T-cell (primary cell): ENCODE measurements at regions not wholly inside any gene's neighbourhood (a gene's known extent, or its start where the extent isn't known, plus 50 kb on each side); places are given as distances from the start of the nearest gene placed in this dataset.
"Not testable (repeated sequence)": the region's sequence is repeated elsewhere in the genome, so short reads cannot be mapped to it uniquely, and the experiment has no call there.

Experiments used
- ATAC-seq, 4 experiments: fragments of 200-7000 bp in 3 of 4; fragments of 150-1000 bp in 1 of 4; cut with Tn5 transposase; replicated peaks in 1 of 4; 1 replicate in 3 of 4; 2 replicates in 1 of 4; pipeline ENCODE4 v1.10.0; 2021; ENCODE audit warnings: moderate library complexity in 3 of 4, mild to moderate bottlenecking in 2 of 4, moderate number of reproducible peaks in 1 of 4
- CTCF ChIA-PET, 2 donors: fragments of 300-600 bp; sonication (Branson Sonifier 250); formaldehyde crosslinking; loops; one replicate each; lab custom pipeline; 2022; ENCODE audit warnings: antibody characterized with exemption in 2 of 2; lab: Charles Lee
- POLR2A ChIA-PET, 2 donors: fragments of 300-600 bp; sonication (Branson Sonifier 250); formaldehyde crosslinking; loops; one replicate each; lab custom pipeline; 2022; ENCODE audit warnings: antibody characterized with exemption in 2 of 2; lab: Charles Lee
- DNase-seq, 35 experiments: peaks; one replicate each; pipeline versions ENCODE4 v3.0.0 to v3.0.0-alpha.2; 2013 to 2023
- H3K27ac ChIP-seq: one replicate; pipeline ENCODE4 v1.5.1; 2013; ENCODE audit warnings: low read length
- H3K27me3 ChIP-seq, 2 experiments: replicated peaks in 1 of 2; 1 replicate in 1 of 2; 2 replicates in 1 of 2; pipeline versions ENCODE4 v1.6.1 to v1.7.0; 2013; ENCODE audit warnings: low read length in 1 of 2, mixed read lengths in 1 of 2; ENCODE audit not compliant: control insufficient read depth in 2 of 2, insufficient read depth in 2 of 2; ENCODE audit errors: extremely low read depth in 1 of 2
- H3K36me3 ChIP-seq, 2 donors: 1 replicate in 1 of 2; 2 replicates in 1 of 2; pipeline versions ENCODE4 v1.6.1 to v1.7.0; 2013; ENCODE audit warnings: low read length in 1 of 2; ENCODE audit not compliant: control insufficient read depth in 2 of 2, insufficient read depth in 1 of 2; ENCODE audit errors: extremely low read depth in 1 of 2
- H3K4me1 ChIP-seq, 2 experiments: 1 replicate in 1 of 2; 2 replicates in 1 of 2; pipeline versions ENCODE4 v1.6.1 to v1.7.0; 2013; ENCODE audit warnings: low read length in 2 of 2, mixed read lengths in 1 of 2; ENCODE audit not compliant: insufficient read depth in 2 of 2, control insufficient read depth in 1 of 2; ENCODE audit errors: extremely low read depth in 1 of 2
- H3K4me3 ChIP-seq, 2 donors: 1 replicate in 1 of 2; 2 replicates in 1 of 2; pipeline versions ENCODE4 v1.5.1 to v1.7.0; 2013; ENCODE audit warnings: mild to moderate bottlenecking in 2 of 2, low read length in 1 of 2, moderate library complexity in 1 of 2; ENCODE audit not compliant: control insufficient read depth in 1 of 2; ENCODE audit errors: extremely low read depth in 1 of 2
- H3K9me3 ChIP-seq: 2 replicates; pipeline ENCODE4 v1.7.0; 2013
- H3K27ac Mint-ChIP-seq, 2 donors: one replicate each; pipeline ENCODE4 v1.8.0; 2020 to 2021; ENCODE audit warnings: mild to moderate bottlenecking in 2 of 2, mixed read lengths in 2 of 2
- H3K27me3 Mint-ChIP-seq, 2 donors: one replicate each; pipeline ENCODE4 v1.8.0; 2021 to 2022; ENCODE audit warnings: mixed read lengths in 2 of 2
- H3K36me3 Mint-ChIP-seq: one replicate; pipeline ENCODE4 v1.8.0; 2021; ENCODE audit warnings: mixed read lengths
- H3K4me1 Mint-ChIP-seq, 3 donors: one replicate each; pipeline ENCODE4 v1.8.0; 2020 to 2022; ENCODE audit warnings: mixed read lengths in 3 of 3, mild to moderate bottlenecking in 1 of 3
- H3K4me3 Mint-ChIP-seq, 3 donors: one replicate each; pipeline ENCODE4 v1.8.0; 2020 to 2022; ENCODE audit warnings: mild to moderate bottlenecking in 3 of 3, mixed read lengths in 3 of 3, moderate library complexity in 3 of 3
- H3K9me3 Mint-ChIP-seq, 3 donors: one replicate each; pipeline ENCODE4 v1.8.0; 2020 to 2022; ENCODE audit warnings: mixed read lengths in 3 of 3
- WGBS: methylation state at CpG from one replicate; pipeline ENCODE4 v1.1.5; 2013; ENCODE audit warnings: missing lambda C conversion rate; ENCODE audit not compliant: insufficient coverage; 5-methylcytosine and 5-hydroxymethylcytosine counted together

DNA sequence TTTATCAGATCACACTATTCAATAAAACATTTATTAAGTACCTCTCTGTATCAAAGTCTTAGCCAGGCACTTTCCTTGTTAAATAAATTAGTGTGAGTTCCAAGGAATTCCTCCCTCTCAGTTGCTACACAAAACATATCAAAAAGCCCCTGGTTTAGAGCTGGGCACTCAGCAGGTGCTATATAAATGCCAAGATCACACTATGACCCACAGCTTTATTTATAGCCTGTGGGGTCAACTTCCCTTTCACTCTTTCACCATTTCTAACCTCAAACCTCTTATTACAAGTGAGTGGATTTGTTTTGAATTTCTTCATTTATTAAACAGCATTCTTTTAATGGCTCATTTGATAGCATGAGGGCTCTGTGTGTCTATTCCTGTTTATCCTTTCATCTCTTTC is 112.6 kb upstream of the MPHOSPH6 start:
- ChIA-PET CTCF (no interaction called here), POLR2A (no interaction called here)
- peaks cover 0 to 11% of the 10 kb centered on the region in 2 donors for H3K27me3 Mint-ChIP-seq
- H3K36me3 Mint-ChIP-seq: no peaks in the 10 kb centered on the region
- Histone ChIP-seq H3K27ac (no peak overlapping the region), H3K9me3 (no peaks in the 10 kb centered on the region), H3K4me1 (no peaks in the 10 kb centered on the region), H3K27me3 (no peaks in the 10 kb centered on the region), H3K36me3 (no peaks in the 10 kb centered on the region), H3K4me3 (no peak overlapping the region)
- H3K4me3 Mint-ChIP-seq: no peak overlapping the region
- H3K27ac Mint-ChIP-seq: no peak overlapping the region
- DNase-seq: no peak
- H3K9me3 Mint-ChIP-seq: no peaks in the 10 kb centered on the region
- H3K4me1 Mint-ChIP-seq: no peaks in the 10 kb centered on the region
- ATAC-seq: no peak

DNA sequence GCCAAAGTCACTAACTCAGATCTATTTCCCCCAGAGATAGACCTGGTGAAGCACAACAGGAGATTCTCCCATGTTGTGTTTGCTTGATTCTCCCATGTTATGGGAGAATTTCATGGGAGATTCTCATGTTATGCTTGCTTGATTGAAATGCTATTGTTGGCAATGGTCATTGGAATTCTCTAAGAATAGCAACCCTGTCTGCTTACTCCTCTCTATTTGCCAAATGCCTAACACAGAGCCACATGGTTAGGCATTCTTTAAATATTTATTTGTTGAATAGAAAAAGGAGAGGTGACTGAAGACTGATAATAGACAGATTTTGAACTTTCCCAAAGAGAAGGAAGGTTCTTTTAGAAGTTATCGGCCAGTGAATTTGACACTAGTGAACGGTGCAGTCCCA is 111.5 kb upstream of the MPHOSPH6 start:
- Mint-ChIP-seq H3K27ac (no peak overlapping the region), H3K9me3 (no peaks in the 10 kb centered on the region), H3K4me3 (no peak overlapping the region), H3K4me1 (no peaks in the 10 kb centered on the region), H3K36me3 (no peaks in the 10 kb centered on the region), H3K27me3 (peaks cover 0 to 11% of the 10 kb centered on the region in 2 donors)
- no peak overlapping the region for H3K27ac ChIP-seq
- no peaks in the 10 kb centered on the region for H3K9me3 ChIP-seq
- ChIA-PET CTCF (no interaction called here), POLR2A (no interaction called here)
- no peaks in the 10 kb centered on the region for H3K4me1 ChIP-seq
- no peaks in the 10 kb centered on the region for H3K36me3 ChIP-seq
- no peaks in the 10 kb centered on the region for H3K27me3 ChIP-seq
- no CpG with 5 or more reads among the region's 2 CpGs for WGBS
- ATAC-seq (no peak), DNase-seq (no peak)
- no peak overlapping the region for H3K4me3 ChIP-seq

DNA sequence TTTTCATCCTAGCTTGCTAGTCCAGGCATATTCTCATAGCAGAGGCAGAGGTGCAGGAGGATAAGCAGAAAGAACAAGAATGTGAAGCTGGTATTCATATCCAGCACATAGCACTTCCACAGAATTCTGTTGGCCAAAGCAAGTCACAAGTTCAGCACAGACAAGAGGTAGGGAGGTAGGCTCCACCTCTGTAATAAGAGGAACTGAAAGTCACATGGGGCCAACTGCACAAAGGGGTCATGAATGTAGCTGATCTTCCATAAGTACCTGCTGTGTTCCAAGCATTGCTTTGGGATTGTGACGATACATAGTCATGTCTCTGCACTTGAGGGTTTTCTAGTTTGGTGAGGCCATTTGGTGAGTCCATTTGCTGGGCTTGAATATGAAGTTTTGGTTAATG is 110.8 kb upstream of the MPHOSPH6 start:
- no peaks in the 10 kb centered on the region for H3K27me3 ChIP-seq
- no peak overlapping the region for H3K4me3 Mint-ChIP-seq
- H3K4me3 ChIP-seq: no peak overlapping the region
- peaks cover 0 to 11% of the 10 kb centered on the region in 2 donors for H3K27me3 Mint-ChIP-seq
- no peaks in the 10 kb centered on the region for H3K9me3 ChIP-seq
- H3K9me3 Mint-ChIP-seq: no peaks in the 10 kb centered on the region
- H3K4me1 ChIP-seq: no peaks in the 10 kb centered on the region
- no peak for ATAC-seq
- H3K27ac ChIP-seq: no peak overlapping the region
- no peaks in the 10 kb centered on the region for H3K4me1 Mint-ChIP-seq
- no peaks in the 10 kb centered on the region for H3K36me3 ChIP-seq
- no peak overlapping the region for H3K27ac Mint-ChIP-seq
- DNase-seq: no peak
- POLR2A ChIA-PET: no interaction called here
- no peaks in the 10 kb centered on the region for H3K36me3 Mint-ChIP-seq
- no CpG with 5 or more reads among the region's 1 CpG for WGBS
- CTCF ChIA-PET: no interaction called here

DNA sequence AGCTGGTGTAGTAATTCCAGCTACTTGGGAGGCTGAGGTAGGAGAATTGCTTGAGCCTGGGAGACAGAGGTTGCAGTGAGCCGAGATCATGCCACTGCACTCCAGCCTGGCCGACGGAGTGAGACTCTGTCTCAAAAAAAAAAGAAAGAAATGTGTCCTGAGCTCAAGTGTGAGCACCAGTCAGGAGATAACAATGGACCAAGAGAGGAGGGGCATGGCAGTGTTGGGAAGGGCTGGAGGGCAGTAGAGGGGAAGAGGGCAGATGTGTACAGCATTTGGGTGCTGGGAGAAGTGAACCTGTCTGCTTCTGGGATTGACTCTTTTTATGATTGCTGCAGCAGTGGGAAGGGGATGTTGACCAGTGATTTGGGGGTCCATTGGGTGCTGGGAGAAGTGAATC is 105.3 kb upstream of the MPHOSPH6 start:
- H3K27ac Mint-ChIP-seq, H3K4me1 Mint-ChIP-seq, H3K9me3 Mint-ChIP-seq, H3K4me1 ChIP-seq, H3K27me3 ChIP-seq, ATAC-seq, H3K36me3 ChIP-seq, H3K27ac ChIP-seq, H3K4me3 Mint-ChIP-seq, H3K36me3 Mint-ChIP-seq, DNase-seq, H3K4me3 ChIP-seq, H3K9me3 ChIP-seq, POLR2A ChIA-PET: not testable (repeated sequence)
- H3K27me3 Mint-ChIP-seq: peaks cover 11 to 23% of the 10 kb centered on the region in 2 donors
- CTCF ChIA-PET: interaction anchor here in 1 of 2 donors (0.8 kb wide), 1 partner anchor 11 kb away, joined by 3 read pairs; no protein-coding TSS in a partner anchor
- WGBS: 100% methylated on average over 3 of the region's 3 CpGs

DNA sequence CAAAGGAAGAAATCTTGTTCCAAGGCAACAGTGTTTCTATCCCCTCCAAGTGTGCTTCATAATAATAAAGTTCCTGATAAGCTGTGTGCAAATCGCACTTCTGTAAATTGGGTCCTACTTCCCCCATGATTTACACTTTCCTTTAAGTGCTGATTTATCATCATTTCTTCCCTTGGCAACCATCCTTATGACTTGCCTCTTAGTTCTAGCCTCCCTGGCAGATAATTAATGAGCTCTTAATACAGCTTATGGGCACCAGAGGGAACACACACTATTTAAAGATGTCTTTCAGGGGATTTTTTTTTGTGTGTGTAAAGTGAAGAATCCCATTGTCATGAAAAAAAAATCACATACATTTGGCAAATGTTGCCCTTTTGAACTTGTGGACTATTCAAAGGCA is 101.6 kb upstream of the MPHOSPH6 start:
- H3K27ac Mint-ChIP-seq: no peak overlapping the region
- POLR2A ChIA-PET: no interaction called here

DNA sequence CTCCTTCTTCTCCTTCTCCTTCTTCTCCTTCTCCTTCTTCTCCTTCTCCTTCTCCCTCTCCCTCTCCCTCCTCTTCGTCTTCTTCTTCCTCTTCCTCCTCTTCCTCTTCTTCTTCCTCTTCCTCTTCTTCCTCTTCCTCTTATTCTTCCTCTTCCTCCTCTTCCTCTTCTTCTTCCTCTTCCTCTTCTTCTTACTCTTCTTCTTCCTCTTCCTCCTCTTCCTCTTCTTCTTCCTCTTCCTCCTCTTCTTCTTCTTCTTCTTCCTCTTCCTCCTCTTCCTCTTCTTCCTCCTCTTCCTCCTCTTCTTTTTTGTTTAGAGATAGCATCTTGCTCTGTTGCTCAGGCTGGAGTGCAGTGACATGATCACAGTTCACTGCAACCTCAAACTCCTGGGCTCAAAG is 97.7 kb upstream of the MPHOSPH6 start:
- H3K9me3 ChIP-seq, POLR2A ChIA-PET, H3K4me1 Mint-ChIP-seq, H3K4me1 ChIP-seq, ATAC-seq, H3K4me3 ChIP-seq, H3K4me3 Mint-ChIP-seq, DNase-seq, H3K27ac Mint-ChIP-seq, H3K36me3 ChIP-seq, H3K27me3 ChIP-seq, H3K9me3 Mint-ChIP-seq, H3K27ac ChIP-seq, H3K36me3 Mint-ChIP-seq: not testable (repeated sequence)
- CTCF ChIA-PET: interaction anchor here in 1 of 2 donors (0.8 kb wide), 1 partner anchor 49 kb away, joined by 3 read pairs; no protein-coding TSS in a partner anchor
- H3K27me3 Mint-ChIP-seq: peaks cover 20 to 42% of the 10 kb centered on the region in 2 donors
- WGBS: 53% methylated on average over 1 of the region's 1 CpG

More for the DNA sequence above, 101.6 kb upstream of the MPHOSPH6 start:
- Mint-ChIP-seq H3K4me3 (no peak overlapping the region), H3K36me3 (no peaks in the 10 kb centered on the region), H3K27me3 (peaks cover 16 to 37% of the 10 kb centered on the region in 2 donors), H3K9me3 (no peaks in the 10 kb centered on the region), H3K4me1 (no peaks in the 10 kb centered on the region)
- WGBS: no CpG with 5 or more reads among the region's 1 CpG
- Histone ChIP-seq H3K9me3 (no peaks in the 10 kb centered on the region), H3K36me3 (no peaks in the 10 kb centered on the region), H3K4me3 (no peak overlapping the region), H3K4me1 (no peaks in the 10 kb centered on the region), H3K27me3 (no peaks in the 10 kb centered on the region), H3K27ac (no peak overlapping the region)
- CTCF ChIA-PET: interaction anchor here in 1 of 2 donors (1.0 kb wide), 1 partner anchor 8 kb away, joined by 3 read pairs; no protein-coding TSS in a partner anchor
- ATAC-seq (no peak), DNase-seq (no peak)

DNA sequence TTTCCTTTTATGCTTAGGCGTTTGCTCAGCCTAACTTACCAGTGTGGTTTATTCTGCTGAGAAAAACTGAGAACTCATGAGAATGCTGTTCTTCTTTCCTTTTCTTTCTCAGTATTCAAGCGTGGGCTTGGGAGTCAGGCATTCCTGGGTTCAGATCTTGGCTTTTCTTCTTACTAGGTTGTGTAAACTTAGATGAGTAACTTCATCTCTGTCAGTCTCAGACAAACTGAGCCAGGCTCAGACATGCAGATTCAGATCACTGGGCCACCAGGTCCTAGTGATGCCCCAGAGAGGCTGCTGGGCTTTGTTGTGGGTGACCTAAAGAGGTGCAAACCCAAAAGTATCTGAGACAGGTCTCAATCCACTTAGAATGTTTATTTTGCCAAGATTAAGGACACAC is 95.8 kb upstream of the MPHOSPH6 start:
- no peaks in the 10 kb centered on the region for H3K4me1 ChIP-seq
- H3K4me3 ChIP-seq: no peak overlapping the region
- no peak overlapping the region for H3K27ac Mint-ChIP-seq
- peaks cover 0 to 2% (median 0%) of the 10 kb centered on the region in 3 donors for H3K4me1 Mint-ChIP-seq
- no peak for ATAC-seq
- peaks cover 17 to 40% of the 10 kb centered on the region in 2 donors for H3K27me3 Mint-ChIP-seq
- no peaks in the 10 kb centered on the region for H3K36me3 Mint-ChIP-seq
- no peak overlapping the region for H3K4me3 Mint-ChIP-seq
- ChIA-PET POLR2A (no interaction called here), CTCF (no interaction called here)
- no peaks in the 10 kb centered on the region for H3K9me3 ChIP-seq
- no peak for DNase-seq
- no peaks in the 10 kb centered on the region for H3K9me3 Mint-ChIP-seq
- WGBS: no CpG with 5 or more reads among the region's 2 CpGs
- H3K27me3 ChIP-seq: peaks cover 0 to 8% of the 10 kb centered on the region in 2 experiments
- H3K36me3 ChIP-seq: no peaks in the 10 kb centered on the region
- H3K27ac ChIP-seq: no peak overlapping the region
